Activated T-helper 2 cell treated with anti-CD3 and anti-CD28 coated beads, Interferon-gamma antibody, Interleukin-2, Interleukin-4, amounts not matched to agents 10 μg/mL and 5 μg/mL and 100 μg/mL, durations not matched to agents 14 hours and 24 hours and 36 hours (primary cell): ENCODE measurements at regions not wholly inside any gene's neighbourhood (a gene's known extent, or its start where the extent isn't known, plus 50 kb on each side); places are given as distances from the start of the nearest gene placed in this dataset.

ENCODE experiments used
- DNase-seq: peaks from one replicate; pipeline ENCODE4 v3.0.0; 2021; ENCODE audit warnings: low spot score
- H3K27ac Mint-ChIP-seq: one replicate; pipeline ENCODE4 v1.8.0; 2021; ENCODE audit warnings: mixed read lengths
- H3K27me3 Mint-ChIP-seq: one replicate; pipeline ENCODE4 v1.8.0; 2021; ENCODE audit warnings: low read depth, mixed read lengths
- H3K36me3 Mint-ChIP-seq: one replicate; pipeline ENCODE4 v1.8.0; 2021; ENCODE audit warnings: low read depth, mixed read lengths
- H3K4me1 Mint-ChIP-seq: one replicate; pipeline ENCODE4 v1.8.0; 2021; ENCODE audit warnings: low read depth, mixed read lengths
- H3K4me3 Mint-ChIP-seq: one replicate; pipeline ENCODE4 v1.8.0; 2021; ENCODE audit warnings: low read depth, mild to moderate bottlenecking, moderate library complexity, mixed read lengths
- H3K9me3 Mint-ChIP-seq: one replicate; pipeline ENCODE4 v1.8.0; 2021; ENCODE audit warnings: mixed read lengths
- intact Hi-C: fragments of 100-400 bp; cut with micrococcal nuclease; formaldehyde crosslinking; loops from one replicate; pipeline ENCODE4 v1.15.1; 2023

DNA sequence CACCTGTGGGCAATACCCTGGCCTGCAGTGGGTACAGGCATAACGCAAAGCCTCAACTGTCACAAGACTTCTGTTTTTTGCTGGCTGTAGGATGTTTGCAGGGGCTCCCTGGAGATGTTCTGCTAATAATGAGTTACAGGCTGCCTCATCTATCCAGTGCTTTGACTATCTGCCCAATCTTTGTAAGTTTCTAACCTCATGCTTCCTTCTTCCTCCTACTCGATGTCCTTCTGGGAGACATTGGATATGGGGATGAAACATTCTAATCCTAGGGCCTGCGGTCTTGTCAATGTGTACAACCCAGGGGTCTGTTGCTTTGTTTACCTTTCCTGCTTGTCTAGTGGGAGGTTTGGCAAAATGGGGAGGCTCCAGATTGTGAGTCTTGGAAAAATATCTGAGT is 136.8 kb upstream of the TCF21 start:
- no peak for DNase-seq
- Mint-ChIP-seq H3K4me1 (no peaks in the 10 kb centered on the region), H3K9me3 (no peaks in the 10 kb centered on the region), H3K27me3 (peaks cover 4% of the 10 kb centered on the region), H3K4me3 (no peak overlapping the region), H3K36me3 (no peaks in the 10 kb centered on the region), H3K27ac (no peak overlapping the region)
- intact Hi-C loops, result no loop called here

DNA sequence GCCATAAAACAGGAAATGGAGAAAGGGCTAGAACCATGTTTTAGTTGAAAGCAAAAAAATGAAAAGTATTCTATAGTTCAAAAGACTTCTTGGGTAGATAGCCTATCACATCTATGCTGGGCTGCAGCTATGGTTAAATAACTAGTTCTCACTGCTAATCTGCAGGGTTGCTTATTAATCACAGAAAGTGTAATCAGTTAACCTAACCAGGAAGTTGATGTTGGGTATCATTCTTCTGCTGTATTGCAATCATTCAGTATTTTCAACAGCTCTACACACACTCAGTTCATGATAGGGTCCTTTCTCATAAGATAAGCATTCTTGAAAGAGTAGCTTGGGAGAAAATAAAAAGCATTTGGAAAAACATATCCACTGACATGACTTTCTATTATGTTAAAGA is 135.2 kb upstream of the TCF21 start:
- intact Hi-C loops, result no loop called here
- no peaks in the 10 kb centered on the region for H3K4me1 Mint-ChIP-seq
- H3K4me3 Mint-ChIP-seq, result no peak overlapping the region
- H3K9me3 Mint-ChIP-seq, result no peaks in the 10 kb centered on the region
- H3K36me3 Mint-ChIP-seq, result no peaks in the 10 kb centered on the region
- DNase-seq, result no peak
- H3K27me3 Mint-ChIP-seq, result peaks cover 5% of the 10 kb centered on the region
- H3K27ac Mint-ChIP-seq, result no peak overlapping the region

DNA sequence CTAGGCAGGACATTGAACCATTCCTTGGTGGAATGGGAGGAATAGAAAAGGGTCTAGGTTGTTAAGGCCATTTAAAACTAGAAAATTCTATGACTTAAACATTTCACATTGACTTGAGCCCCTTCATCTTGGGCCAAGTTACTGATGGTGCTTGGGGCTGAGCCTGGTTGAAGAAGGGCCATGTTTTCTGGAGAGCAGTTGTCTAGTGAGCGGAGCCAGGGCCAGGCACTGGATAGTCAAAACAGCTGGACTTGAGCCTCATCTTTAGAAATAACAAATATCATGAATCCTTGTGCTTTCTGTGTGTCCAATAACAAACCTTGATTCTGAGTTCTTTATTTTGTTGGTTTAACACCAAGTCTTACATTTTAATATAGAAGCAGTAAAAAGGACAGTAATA is 134.6 kb upstream of the TCF21 start:
- Mint-ChIP-seq H3K36me3 (no peaks in the 10 kb centered on the region), H3K9me3 (no peaks in the 10 kb centered on the region), H3K4me3 (no peak overlapping the region), H3K27ac (no peak overlapping the region), H3K27me3 (peaks cover 5% of the 10 kb centered on the region), H3K4me1 (no peaks in the 10 kb centered on the region)
- no peak for DNase-seq
- intact Hi-C loops, result no loop called here

DNA sequence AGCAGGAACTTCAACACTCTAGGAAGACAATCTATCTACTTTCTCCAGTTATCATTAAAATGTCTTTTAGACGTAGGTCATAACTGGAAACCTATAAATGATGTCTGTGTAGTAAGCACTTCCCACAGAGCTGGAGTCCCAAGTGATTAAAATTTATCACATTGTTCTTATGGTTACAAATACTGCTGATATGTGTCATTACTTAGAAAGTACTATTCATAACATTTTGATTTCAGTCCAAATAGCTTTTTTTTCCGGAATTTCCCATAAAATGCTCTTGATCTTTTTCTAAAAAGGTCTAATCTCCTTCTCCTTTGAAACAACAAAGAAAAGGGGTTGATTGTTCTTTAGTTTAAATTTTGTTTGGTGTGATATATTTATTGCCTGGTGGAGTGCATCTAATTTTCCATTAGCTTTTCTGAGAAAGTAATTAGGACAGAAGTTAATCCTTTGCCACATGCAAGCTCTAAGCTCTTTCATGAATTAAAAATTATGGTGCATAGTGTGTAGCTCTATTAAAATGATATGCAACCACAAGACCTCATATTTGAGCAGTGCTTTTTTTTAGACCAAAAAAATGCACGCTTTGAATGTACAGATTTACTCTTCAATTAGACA is 132.7 kb upstream of the TCF21 start:
- H3K4me3 Mint-ChIP-seq, result no peak overlapping the region
- no peak overlapping the region for H3K27ac Mint-ChIP-seq
- H3K27me3 Mint-ChIP-seq, result peaks cover 5% of the 10 kb centered on the region
- no peaks in the 10 kb centered on the region for H3K9me3 Mint-ChIP-seq
- DNase-seq, result no peak
- no peaks in the 10 kb centered on the region for H3K36me3 Mint-ChIP-seq
- intact Hi-C loops, result no loop called here
- no peaks in the 10 kb centered on the region for H3K4me1 Mint-ChIP-seq

DNA sequence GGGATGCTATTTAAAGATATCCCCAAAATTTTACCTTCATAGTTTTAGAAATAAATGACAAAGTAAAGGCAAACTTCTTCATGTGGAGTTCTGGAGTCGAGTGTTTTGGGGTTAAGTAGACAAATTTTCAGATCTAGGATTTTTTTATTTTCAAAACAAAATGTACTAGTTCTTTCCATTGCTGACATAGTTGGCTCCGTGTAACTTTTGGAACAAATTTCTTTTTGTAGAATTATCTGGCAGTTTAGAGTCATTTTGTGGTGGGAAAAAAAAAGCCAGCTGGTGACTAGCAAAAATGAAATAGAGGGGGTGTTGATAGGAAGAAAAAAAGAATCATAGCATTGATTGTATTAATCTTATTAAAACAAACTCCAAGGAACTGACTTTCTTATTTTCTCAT is 131.6 kb upstream of the TCF21 start:
- no peaks in the 10 kb centered on the region for H3K36me3 Mint-ChIP-seq
- no peaks in the 10 kb centered on the region for H3K9me3 Mint-ChIP-seq
- H3K4me1 Mint-ChIP-seq, result no peaks in the 10 kb centered on the region
- DNase-seq, result no peak
- intact Hi-C loops, result no loop called here
- peaks cover 5% of the 10 kb centered on the region for H3K27me3 Mint-ChIP-seq
- H3K27ac Mint-ChIP-seq, result no peak overlapping the region
- H3K4me3 Mint-ChIP-seq, result no peak overlapping the region

DNA sequence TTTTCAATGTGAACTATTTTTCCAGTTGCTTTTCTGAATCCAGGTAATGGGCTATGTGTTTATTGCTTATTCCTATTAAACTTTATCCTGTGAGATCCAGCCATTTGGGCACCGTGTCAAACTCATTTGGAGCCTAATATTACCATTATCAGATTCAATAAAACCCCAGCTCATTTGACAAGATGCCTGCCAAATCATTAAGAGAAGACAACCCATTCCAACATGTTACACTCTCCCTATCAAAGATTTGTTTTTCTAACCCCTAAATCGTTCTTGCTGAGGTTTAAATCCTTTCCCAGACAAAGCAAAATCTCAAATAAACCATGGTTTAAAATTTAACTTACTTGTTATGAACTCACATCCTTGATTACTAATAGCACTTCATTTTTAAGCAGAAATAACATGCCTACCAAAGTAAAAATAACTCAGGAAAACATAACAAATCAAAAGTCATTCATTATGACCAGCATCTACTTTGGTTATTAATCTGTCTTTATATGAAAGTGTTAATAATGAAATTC is 130.0 kb upstream of the TCF21 start:
- no peak overlapping the region for H3K27ac Mint-ChIP-seq
- H3K9me3 Mint-ChIP-seq, result no peaks in the 10 kb centered on the region
- peaks cover 5% of the 10 kb centered on the region for H3K27me3 Mint-ChIP-seq
- intact Hi-C loops, result no loop called here
- no peak for DNase-seq
- H3K4me3 Mint-ChIP-seq, result no peak overlapping the region
- H3K36me3 Mint-ChIP-seq, result no peaks in the 10 kb centered on the region
- no peaks in the 10 kb centered on the region for H3K4me1 Mint-ChIP-seq

DNA sequence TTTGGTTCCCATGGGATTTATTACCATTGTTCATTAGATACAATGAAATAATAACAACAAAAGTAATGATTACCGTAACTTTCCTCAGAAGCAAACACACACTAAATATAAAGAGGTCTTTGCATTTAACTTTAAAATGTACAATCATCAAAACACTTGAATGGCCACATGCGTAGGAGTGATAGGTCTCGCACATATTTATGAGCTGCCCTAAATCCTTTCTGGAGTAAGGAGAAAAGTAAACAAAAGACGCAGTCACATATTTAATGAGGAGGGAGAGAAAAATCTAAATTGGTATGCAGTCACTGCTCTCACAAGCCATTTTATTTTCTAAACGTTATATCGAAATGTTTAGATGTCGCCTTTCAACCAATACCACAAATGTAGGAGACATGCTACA is 129.4 kb upstream of the TCF21 start:
- DNase-seq, result no peak
- no peaks in the 10 kb centered on the region for H3K36me3 Mint-ChIP-seq
- intact Hi-C loops, result no loop called here

DNA sequence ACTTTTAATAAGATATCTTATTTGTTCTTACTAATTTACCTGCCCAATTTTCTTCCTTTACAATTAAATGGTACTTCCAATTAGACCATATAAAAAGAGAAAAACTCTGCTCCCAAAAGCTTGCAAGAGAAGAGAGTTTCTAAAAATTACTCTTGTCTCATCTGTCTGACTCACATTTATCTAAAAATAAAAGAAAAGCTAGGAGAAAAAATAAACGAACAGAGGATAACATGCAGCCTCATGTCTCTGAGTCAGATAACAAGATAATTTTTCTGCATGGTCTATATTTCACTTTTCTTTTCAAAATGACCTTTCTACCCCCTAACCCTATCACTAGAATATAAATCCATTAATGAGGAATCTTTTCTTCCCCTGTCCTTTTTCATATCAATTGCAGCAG is 127.2 kb upstream of the TCF21 start:
- Mint-ChIP-seq H3K4me3 (no peak overlapping the region), H3K4me1 (no peaks in the 10 kb centered on the region), H3K27ac (no peak overlapping the region), H3K27me3 (peaks cover 1% of the 10 kb centered on the region), H3K36me3 (no peaks in the 10 kb centered on the region), H3K9me3 (no peaks in the 10 kb centered on the region)
- no peak for DNase-seq
- intact Hi-C loops, result no loop called here

More for the DNA sequence above, 129.4 kb upstream of the TCF21 start:
- Mint-ChIP-seq H3K27ac (no peak overlapping the region), H3K27me3 (peaks cover 5% of the 10 kb centered on the region), H3K4me3 (no peak overlapping the region), H3K9me3 (no peaks in the 10 kb centered on the region), H3K4me1 (no peaks in the 10 kb centered on the region)

DNA sequence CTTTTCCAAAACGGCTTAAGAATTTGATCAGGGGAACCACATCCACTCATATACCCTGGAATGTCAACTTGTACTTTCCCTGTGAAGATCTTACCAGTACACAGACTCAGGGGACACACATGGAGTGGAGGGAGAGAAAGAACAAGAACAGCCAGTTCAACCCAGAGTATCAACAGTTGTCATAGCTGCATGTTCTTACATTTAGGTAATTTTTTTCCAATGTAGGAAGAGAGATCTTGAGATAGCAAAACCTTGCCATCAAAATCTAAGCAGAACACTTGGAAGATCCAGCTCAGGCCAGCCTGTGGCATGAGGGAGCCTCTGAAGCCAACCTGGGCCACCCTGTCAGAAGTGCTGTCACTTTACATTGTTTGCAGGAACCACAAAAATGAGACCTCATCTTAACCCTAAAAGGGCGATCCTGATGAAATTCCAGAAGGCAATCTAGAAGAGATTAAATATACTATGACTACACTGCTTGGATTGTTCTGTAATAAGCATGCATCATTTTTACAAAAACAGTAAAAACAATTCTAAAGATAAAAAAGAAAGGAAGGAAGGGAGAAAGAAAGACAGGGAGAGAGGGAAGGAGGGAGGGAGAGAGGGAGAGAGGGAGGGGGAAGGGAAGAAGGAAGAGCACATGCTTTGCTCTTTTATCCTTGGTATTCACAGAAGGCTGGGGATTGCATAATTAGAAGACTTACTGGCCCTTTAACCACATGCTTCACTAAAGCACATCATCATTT is 124.7 kb upstream of the TCF21 start:
- Mint-ChIP-seq H3K27me3 (no peaks in the 10 kb centered on the region), H3K4me1 (no peaks in the 10 kb centered on the region), H3K9me3 (no peaks in the 10 kb centered on the region), H3K4me3 (no peak overlapping the region), H3K27ac (no peak overlapping the region), H3K36me3 (no peaks in the 10 kb centered on the region)
- no peak for DNase-seq
- intact Hi-C loops, result no loop called here

DNA sequence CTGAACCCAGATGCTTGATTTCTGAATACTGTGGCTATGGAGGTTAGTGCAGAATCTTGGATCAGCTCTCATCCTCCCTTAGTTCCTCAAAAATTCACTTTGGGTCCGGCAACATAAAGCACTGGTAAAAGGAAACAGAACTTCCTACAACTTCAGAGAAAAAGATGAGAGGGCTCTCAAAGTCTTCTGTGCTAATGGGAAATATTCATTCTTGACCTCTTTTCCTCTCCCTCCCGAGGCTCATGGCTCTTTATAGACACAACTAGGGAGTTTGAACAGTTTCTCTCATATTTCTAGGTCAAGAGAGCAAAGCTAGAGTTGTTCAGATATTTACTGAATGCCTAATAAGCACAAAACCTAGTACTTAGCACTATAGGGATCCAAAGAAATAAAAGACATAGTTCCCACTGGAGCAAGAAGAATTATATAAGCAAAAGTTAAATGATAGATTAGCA is 124.1 kb upstream of the TCF21 start:
- Mint-ChIP-seq H3K4me3 (no peak overlapping the region), H3K36me3 (no peaks in the 10 kb centered on the region), H3K9me3 (no peaks in the 10 kb centered on the region), H3K27ac (no peak overlapping the region), H3K4me1 (no peaks in the 10 kb centered on the region), H3K27me3 (no peaks in the 10 kb centered on the region)
- DNase-seq, result no peak
- intact Hi-C loops, result no loop called here

DNA sequence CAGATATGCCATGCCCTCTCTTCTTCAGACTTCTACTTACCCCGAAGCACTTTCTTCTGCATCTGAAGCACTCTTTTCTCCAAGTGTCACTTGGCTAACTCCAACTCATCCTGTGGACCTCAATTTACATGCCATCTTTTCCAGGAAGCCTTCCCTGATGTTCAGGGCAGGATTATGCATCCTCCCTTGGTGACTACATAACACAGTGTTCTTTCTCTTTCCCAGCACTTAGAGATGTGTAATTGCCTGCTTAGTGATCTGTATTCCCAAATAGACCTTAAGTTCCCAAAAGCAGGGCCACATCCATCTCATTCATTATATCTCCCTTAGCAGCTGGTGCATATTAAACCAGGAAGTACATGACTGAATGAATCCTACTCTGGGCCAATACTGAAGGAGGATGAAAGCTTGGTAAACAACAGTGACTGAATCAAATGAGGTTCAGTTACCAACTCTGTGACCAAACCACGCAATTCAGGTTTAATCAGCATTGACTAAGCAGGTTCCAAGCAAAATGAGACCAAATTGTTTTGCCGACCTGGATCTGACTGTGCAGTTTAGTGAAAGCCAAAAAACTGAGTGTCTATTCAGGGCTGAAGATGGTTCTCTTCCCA is 121.4 kb upstream of the TCF21 start:
- H3K36me3 Mint-ChIP-seq, result no peaks in the 10 kb centered on the region
- intact Hi-C loops, result no loop called here
- H3K27ac Mint-ChIP-seq, result no peak overlapping the region
- H3K27me3 Mint-ChIP-seq, result peaks cover 8% of the 10 kb centered on the region
- H3K4me3 Mint-ChIP-seq, result no peak overlapping the region
- no peaks in the 10 kb centered on the region for H3K4me1 Mint-ChIP-seq
- no peaks in the 10 kb centered on the region for H3K9me3 Mint-ChIP-seq
- DNase-seq, result no peak

DNA sequence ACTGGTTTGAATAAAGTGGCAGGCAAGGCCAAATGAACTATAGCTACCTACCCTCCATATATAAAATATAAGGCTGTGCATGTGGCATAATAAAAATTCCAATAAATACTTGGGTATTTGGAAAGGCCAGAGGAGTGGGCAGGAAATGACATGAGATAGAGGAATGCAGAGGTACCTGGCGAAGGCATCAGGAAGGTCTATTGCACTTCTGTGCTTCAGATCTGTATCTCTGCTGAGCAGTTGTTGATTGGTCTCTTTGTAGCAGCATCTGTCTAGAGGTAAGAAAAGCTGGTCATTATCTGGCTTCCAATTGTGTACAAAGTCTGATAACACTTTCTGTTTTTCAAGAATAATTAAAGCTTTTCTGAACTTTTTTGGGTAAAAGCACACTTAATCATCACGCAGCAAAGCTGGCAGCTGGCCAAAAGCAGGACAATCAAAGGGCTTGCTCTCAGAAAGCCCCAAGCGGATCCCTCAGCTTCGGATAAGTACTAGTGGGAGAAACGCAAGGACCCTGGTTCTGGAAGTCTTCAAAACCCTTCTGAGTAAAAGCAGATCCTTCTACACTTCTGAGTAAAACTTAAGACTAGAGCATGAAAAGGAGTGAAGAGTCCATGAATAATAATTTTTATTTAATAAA is 120.1 kb upstream of the TCF21 start:
- DNase-seq, result no peak
- intact Hi-C loops, result no loop called here

DNA sequence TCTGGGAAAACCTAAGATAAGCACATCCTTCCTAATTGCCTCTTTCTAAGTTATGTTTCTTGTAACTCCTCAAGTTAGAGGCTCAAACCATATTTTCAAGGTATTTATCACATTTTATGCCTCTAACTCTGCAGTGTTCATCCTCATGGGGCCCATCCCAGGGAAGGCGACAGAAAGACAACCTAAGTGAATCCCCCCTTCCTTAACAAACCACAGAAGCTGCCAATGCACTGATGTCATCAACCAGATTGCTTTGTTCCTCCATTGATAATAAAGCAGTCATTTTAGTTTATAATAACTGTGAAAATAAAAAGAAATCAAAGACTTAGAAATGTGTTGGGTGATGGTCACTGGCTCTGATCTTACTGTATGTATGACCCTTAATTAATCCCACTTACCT is 119.5 kb upstream of the TCF21 start:
- Mint-ChIP-seq H3K4me3 (no peak overlapping the region), H3K4me1 (peaks cover 4% of the 10 kb centered on the region), H3K36me3 (no peaks in the 10 kb centered on the region), H3K9me3 (no peaks in the 10 kb centered on the region), H3K27me3 (peaks cover 8% of the 10 kb centered on the region), H3K27ac (no peak overlapping the region)
- no peak for DNase-seq
- intact Hi-C loops, result no loop called here

More for the DNA sequence above, 120.1 kb upstream of the TCF21 start:
- Mint-ChIP-seq H3K27ac (no peak overlapping the region), H3K36me3 (no peaks in the 10 kb centered on the region), H3K9me3 (no peaks in the 10 kb centered on the region), H3K4me1 (no peaks in the 10 kb centered on the region), H3K4me3 (no peak overlapping the region), H3K27me3 (peaks cover 8% of the 10 kb centered on the region)
